Aorta (tissue), 5 donors: ENCODE measurements at regions not wholly inside any gene's neighbourhood (a gene's known extent, or its start where the extent isn't known, plus 50 kb on each side); places are given as distances from the start of the nearest gene placed in this dataset.

ENCODE experiments used
- ATAC-seq: fragments of 200-7000 bp; cut with Tn5 transposase; one replicate; pipeline ENCODE4 v1.9.1; 2022; ENCODE audit warnings: moderate library complexity; ENCODE audit not compliant: low FRiP score
- DNase-seq, 2 donors: peaks; one replicate each; pipeline ENCODE4 v3.0.0-alpha.2; 2020
- H3K27ac ChIP-seq, 2 donors: one replicate each; pipeline ENCODE4 v1.5.1; 2013; ENCODE audit warnings: low read length in 2 of 2, mild to moderate bottlenecking in 2 of 2, moderate library complexity in 2 of 2, control low read depth in 1 of 2, inconsistent platforms in 1 of 2, low read depth in 1 of 2
- H3K27me3 ChIP-seq, 2 donors: one replicate each; pipeline ENCODE4 v1.6.1; 2013; ENCODE audit warnings: control low read depth in 1 of 2, low read length in 1 of 2, mild to moderate bottlenecking in 1 of 2, moderate library complexity in 1 of 2; ENCODE audit not compliant: insufficient read depth in 2 of 2, control insufficient read depth in 1 of 2
- H3K36me3 ChIP-seq, 2 donors: one replicate each; pipeline ENCODE4 v1.6.1; 2013; ENCODE audit warnings: control low read depth in 1 of 2, low read length in 1 of 2, mild to moderate bottlenecking in 1 of 2; ENCODE audit not compliant: insufficient read depth in 2 of 2, control insufficient read depth in 1 of 2
- H3K4me1 ChIP-seq, 2 donors: one replicate each; pipeline ENCODE4 v1.6.1; 2013; ENCODE audit warnings: low read length in 2 of 2, control low read depth in 1 of 2, mild to moderate bottlenecking in 1 of 2, moderate library complexity in 1 of 2; ENCODE audit not compliant: insufficient read depth in 2 of 2, control insufficient read depth in 1 of 2
- H3K4me3 ChIP-seq, 2 donors: one replicate each; pipeline ENCODE4 v1.5.1; 2013; ENCODE audit warnings: low read length in 2 of 2, control low read depth in 1 of 2, mild to moderate bottlenecking in 1 of 2
- H3K9me3 ChIP-seq: one replicate; pipeline ENCODE4 v1.6.1; 2013; ENCODE audit warnings: mild to moderate bottlenecking, low read length; ENCODE audit not compliant: control insufficient read depth
- WGBS, 2 donors: extraction: QIAGEN DNeasy Blood & Tissue Kit; methylation state at CpG; one replicate each; pipeline ENCODE4 v1.1.7; 2013; 5-methylcytosine and 5-hydroxymethylcytosine counted together
- intact Hi-C, 2 donors: fragments of 100-400 bp; cut with DNase I; formaldehyde crosslinking; loops; one replicate each; pipeline versions ENCODE4 v1.14.2 to v1.15.0; 2022
- donor health status: healthy with polysubstance abuse.
- donor health status: Bipolar disorder and iron deficiency.
- donor health status: DM: no; HTN: no; CAD: no.
- donor health status: DM: no; HTN: no; CAD: no.
- donor health status: DM: yes; HTN: yes; CAD: no.

DNA sequence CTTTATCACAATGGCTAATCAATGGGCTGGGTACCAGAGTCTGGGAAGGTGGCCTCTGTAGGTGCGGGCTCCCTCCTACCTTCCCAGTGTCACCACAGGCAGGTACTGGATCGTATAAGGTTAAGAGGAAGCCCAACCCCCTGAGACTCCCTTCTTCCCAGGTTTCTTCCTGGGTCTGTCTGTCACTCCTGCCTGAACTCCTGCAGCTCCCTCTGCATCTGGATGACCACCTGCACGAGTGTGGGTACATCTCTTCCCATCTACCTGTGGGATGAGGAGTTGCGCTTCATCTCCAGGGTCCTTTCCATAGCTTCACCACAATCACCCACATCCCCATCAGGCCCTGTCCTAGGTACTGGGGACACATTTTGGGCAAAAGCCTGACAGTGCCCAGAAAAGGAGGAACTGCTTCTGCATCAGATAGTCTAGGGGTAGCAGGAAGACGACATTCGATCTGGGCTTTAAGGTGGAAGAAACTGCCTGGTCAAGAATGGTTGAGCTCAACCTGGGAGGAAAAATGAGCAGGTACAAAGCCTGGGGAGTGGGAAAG is 112.2 kb upstream of the ALDH1B1 start:
- no peaks in the 10 kb centered on the region for H3K36me3 ChIP-seq
- H3K27me3 ChIP-seq: no peaks in the 10 kb centered on the region
- H3K4me1 ChIP-seq: no peaks in the 10 kb centered on the region
- intact Hi-C loops: loop anchor here in 1 of 2 donors (10.0 kb wide), 1 partner anchor 54 kb away; no protein-coding TSS in a partner anchor
- WGBS, 2 donors: 79 to 82% methylated on average over 6 of the region's 6 CpGs
- H3K4me3 ChIP-seq: no peak overlapping the region
- no peak for DNase-seq
- H3K27ac ChIP-seq: no peak overlapping the region
- ATAC-seq: no peak
- no peaks in the 10 kb centered on the region for H3K9me3 ChIP-seq

DNA sequence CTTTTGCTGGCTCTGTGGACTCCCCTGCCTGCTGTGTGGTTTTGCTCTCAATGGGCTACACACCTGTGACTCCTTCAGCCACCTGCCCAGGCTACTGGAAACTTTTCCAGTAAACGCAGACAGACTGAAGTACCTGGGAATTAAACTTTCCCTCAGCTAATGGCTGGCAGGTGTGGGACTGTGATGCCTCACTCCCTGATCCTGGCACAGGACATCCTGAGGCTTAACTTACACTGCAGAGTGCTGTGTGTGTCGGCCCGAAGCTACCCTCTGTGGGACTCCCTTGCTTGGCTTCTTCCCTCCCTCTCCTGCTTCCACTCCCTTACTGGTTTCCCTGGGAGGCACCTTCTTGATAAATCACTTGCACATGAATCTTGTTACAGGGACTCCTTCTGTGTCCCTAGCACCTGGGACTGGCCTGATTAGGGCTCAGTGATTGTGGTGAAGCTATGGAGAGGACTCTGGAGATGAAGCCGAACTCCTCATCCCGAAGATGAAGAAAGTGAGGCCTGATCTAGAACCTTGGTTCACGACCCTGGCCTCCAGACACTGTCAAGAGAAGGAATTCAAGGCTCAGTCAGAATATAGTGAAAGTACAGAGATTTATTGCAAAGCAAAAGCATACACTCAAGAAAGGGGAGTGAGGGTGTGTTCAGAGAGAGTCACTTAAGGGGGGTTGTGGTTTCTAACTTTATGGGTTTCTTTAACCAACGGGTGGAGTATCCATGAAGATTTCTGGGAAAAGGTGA is 113.4 kb upstream of the ALDH1B1 start:
- Histone ChIP-seq H3K27me3 (no peaks in the 10 kb centered on the region), H3K9me3 (no peaks in the 10 kb centered on the region), H3K4me1 (no peaks in the 10 kb centered on the region), H3K27ac (no peak overlapping the region), H3K4me3 (no peak overlapping the region), H3K36me3 (no peaks in the 10 kb centered on the region)
- ATAC-seq (no peak), DNase-seq (no peak)
- 80 to 81% methylated on average over 7 of the region's 7 CpGs for whole genome bisulfite sequencing, 2 donors
- intact Hi-C loops: no loop called here

DNA sequence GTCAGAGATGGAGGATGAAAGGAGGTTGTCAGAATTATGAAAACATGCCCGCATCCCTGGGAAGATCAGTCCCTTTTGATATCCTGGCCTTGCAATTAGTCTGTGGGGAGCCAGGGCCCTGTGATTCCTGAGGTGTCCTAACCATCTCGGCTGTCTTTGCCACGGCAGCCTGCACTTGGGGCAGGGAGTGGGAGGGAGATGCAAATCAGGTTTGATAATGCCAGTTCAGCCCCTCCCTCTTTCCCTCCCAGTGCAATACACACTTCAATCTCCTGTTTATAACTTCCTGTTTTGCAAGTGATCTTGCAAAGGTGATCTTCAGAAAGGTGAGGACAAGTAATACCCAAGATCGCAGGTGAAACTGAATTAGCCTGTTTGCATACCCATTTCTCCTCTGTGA is 114.0 kb upstream of the ALDH1B1 start:
- H3K9me3 ChIP-seq: no peaks in the 10 kb centered on the region
- ATAC-seq: no peak
- no peak for DNase-seq
- no peaks in the 10 kb centered on the region for H3K36me3 ChIP-seq
- intact Hi-C loops: no loop called here
- H3K4me3 ChIP-seq: no peak overlapping the region
- no peaks in the 10 kb centered on the region for H3K4me1 ChIP-seq
- 91 to 93% methylated on average over 4 of the region's 4 CpGs for WGBS, 2 donors
- no peaks in the 10 kb centered on the region for H3K27me3 ChIP-seq
- H3K27ac ChIP-seq: no peak overlapping the region

DNA sequence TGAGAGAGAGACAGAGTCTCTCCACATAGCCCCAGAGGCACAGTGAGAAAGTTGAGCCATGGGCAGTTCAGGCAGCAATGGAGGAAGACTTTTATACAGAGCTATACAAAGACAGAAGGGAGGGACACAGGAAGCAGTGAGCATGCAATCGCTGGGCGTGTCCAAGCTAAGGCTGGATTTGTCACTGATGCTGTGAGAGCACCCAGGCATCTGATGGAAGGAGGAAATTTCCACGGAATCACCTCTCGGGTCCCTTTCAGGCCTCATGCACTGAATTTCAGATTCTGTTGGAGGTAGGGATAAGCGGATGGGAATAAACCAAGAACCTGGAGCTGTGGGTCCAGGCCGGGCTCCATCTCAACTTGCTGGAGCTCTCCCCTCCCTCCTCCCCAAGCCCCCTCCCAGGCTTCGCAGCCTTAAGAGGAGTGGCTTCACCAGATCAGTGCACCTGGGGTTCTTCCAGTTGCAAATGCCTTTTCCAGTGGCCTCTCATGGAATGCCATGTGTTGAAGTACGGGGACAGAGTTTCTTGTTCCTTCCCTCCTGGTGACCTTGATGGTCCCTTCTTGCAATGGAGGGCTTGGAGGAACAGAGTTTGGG is 114.8 kb upstream of the ALDH1B1 start:
- Histone ChIP-seq H3K9me3 (no peaks in the 10 kb centered on the region), H3K4me1 (no peaks in the 10 kb centered on the region), H3K4me3 (no peak overlapping the region), H3K27me3 (no peaks in the 10 kb centered on the region), H3K36me3 (no peaks in the 10 kb centered on the region), H3K27ac (no peak overlapping the region)
- DNase-seq (no peak), ATAC-seq (no peak)
- intact Hi-C loops: no loop called here
- WGBS, 2 donors: 96 to 99% methylated on average over 8 of the region's 8 CpGs

DNA sequence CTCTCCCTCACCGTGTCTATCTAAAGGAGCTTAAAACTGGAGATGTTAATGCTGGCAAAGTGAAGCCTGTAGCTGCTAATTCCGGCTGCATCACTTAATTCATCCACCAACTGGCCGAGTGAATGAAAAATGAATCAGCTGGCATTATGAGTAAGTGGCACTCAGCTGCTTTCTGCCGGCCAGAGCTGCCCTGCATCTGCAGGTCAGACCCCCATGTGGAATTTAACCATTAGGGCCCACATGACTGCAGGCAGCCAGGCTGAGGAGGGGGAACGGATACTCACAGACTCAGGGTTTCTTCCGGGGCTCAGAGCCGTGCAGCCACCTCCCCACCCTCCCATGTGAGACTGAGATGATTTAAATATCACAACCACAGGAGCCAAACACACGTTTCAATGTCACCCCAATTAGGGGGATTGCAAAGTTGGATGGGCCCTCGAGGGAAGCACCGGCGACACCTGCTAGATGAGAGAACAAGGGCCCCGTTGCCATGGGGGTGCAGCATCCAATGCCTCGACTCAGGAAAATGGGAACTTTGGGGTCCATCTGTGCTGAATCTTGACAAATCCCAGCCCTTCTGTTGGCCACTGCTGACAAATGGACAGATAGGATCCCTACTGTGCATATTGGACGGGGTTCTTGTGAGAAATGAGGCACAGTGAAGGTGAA is 115.6 kb upstream of the ALDH1B1 start:
- Histone ChIP-seq H3K27me3 (no peaks in the 10 kb centered on the region), H3K27ac (no peak overlapping the region), H3K4me1 (no peaks in the 10 kb centered on the region), H3K36me3 (no peaks in the 10 kb centered on the region), H3K9me3 (no peaks in the 10 kb centered on the region), H3K4me3 (no peak overlapping the region)
- DNase-seq (no peak), ATAC-seq (no peak)
- intact Hi-C loops: no loop called here
- 64 to 69% methylated on average over 14 of the region's 14 CpGs for WGBS, 2 donors

DNA sequence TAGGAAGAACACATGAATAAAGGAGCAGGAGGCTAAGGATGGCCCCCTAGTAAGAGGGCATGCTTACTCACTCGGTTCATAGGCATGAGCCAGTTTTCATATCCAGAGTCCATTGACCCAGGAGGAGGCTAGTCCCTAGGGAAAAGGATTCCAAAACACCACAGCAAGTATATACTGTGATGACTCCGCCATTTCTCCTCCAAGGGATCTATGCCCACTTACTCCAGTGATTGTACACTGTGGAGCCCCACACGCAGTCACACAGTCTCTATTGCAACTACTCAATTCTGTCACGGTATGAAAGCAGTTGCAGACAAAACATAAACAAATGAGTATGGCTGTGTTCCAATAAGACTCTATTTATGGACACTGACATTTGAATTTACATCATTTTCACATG is 117.7 kb upstream of the ALDH1B1 start:
- Histone ChIP-seq H3K4me1 (no peaks in the 10 kb centered on the region), H3K27me3 (no peaks in the 10 kb centered on the region), H3K27ac (no peak overlapping the region), H3K4me3 (no peak overlapping the region), H3K9me3 (no peaks in the 10 kb centered on the region), H3K36me3 (no peaks in the 10 kb centered on the region)
- no peak for ATAC-seq
- DNase-seq: no peak
- intact Hi-C loops: no loop called here
- 20 to 24% methylated on average over 4 of the region's 4 CpGs for WGBS, 2 donors

DNA sequence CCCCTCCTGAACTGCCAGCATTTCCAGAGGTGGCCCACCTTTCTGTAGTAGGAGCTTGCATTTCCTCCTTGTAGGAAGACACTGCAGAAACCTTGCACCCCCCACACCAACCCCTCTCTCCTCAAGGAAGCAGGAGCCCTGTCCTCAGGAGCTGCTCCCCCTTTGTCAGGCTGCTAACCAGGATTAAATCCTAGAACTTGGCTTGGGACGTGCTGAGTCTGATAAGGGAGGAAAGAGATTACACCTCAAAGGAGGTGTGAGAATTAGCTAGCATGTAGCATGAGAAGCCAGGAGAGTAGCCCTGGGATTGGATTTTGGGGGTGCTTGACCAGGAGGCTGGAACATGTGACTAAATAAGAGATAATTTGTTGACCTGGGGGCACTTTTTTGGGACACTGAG is 119.8 kb upstream of the ALDH1B1 start:
- Histone ChIP-seq H3K4me3 (no peak overlapping the region), H3K27ac (no peak overlapping the region), H3K9me3 (no peaks in the 10 kb centered on the region), H3K36me3 (no peaks in the 10 kb centered on the region), H3K4me1 (no peaks in the 10 kb centered on the region), H3K27me3 (no peaks in the 10 kb centered on the region)
- DNase-seq: no peak
- 91 to 96% methylated on average over 1 of the region's 1 CpG for WGBS, 2 donors
- intact Hi-C loops: no loop called here
- ATAC-seq: no peak

DNA sequence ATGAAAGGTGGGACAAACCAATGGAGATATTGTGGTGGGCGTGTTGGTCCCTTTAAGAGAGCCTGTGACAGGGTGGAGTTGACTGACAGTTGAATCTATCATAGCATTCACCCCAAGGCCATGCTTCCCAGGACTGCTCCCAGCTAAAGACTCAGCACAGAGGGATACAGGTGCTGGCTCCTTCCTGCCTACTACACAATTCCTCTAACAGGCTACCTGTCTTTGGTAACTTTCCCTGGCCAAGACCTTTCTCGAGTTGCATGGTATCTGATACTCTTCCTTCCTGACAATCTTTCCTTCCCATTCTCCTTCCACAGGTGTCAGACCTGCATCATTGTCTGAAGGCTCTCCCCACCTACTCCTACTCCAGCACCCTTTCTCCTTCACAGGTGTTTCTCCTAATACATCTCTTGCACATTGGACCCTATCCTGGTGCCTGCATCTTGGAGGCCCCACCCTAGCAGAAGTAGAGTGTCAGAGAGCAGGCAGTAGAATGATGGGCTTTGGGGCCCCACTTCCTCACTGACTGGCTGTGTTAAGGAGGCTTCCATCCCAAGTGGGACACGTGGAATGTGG is 120.7 kb upstream of the ALDH1B1 start:
- Histone ChIP-seq H3K27me3 (no peaks in the 10 kb centered on the region), H3K4me3 (no peak overlapping the region), H3K27ac (no peak overlapping the region), H3K9me3 (no peaks in the 10 kb centered on the region), H3K36me3 (no peaks in the 10 kb centered on the region), H3K4me1 (no peaks in the 10 kb centered on the region)
- no peak for DNase-seq
- WGBS, 2 donors: 84 to 88% methylated on average over 3 of the region's 3 CpGs
- intact Hi-C loops: no loop called here
- ATAC-seq: no peak
